SK-N-MC (cell line): ENCODE measurements at regions not wholly inside any gene's neighbourhood (a gene's known extent, or its start where the extent isn't known, plus 50 kb on each side); places are given as distances from the start of the nearest gene placed in this dataset.

ENCODE experiments used
- FOXP2 ChIP-seq: optimal IDR thresholded peaks from 2 replicates; pipeline ENCODE3; 2011; ENCODE audit warnings: mild to moderate bottlenecking, moderate library complexity; ENCODE audit not compliant: insufficient read depth; ENCODE audit errors: extremely low read length, control extremely low read depth
- POLR2AphosphoS5 ChIP-seq: IDR thresholded peaks from 2 replicates; pipeline ENCODE4 v1.6.1; 2012; ENCODE audit warnings: mild to moderate bottlenecking, low read depth, low read length, borderline replicate concordance

DNA sequence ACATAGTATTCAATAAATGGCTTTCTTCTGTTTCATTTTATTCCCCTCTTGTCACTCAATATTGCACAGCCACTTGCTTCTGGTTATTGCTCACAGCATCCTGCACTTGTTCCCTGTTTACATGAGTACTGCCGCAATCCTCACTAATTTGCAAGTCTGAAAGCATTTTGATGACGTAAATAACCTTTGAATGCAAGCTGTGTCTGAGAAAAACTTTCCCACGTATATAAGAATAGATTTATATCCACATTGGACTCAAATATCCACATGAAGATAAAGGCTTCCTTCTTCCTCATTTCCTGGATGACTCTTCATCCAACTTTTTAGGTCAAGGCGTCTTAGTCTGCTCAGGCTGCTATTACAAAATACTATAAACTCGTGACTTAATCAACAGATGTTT is 88.2 kb upstream of the DAP start:
- TF ChIP-seq POLR2AphosphoS5: no peak
- TF ChIP-seq FOXP2: no peak
